HT-29 (cell line): ENCODE measurements at regions not wholly inside any gene's neighbourhood (a gene's known extent, or its start where the extent isn't known, plus 50 kb on each side); places are given as distances from the start of the nearest gene placed in this dataset.
A peak's percentile ranks its signal among the peaks of the same experiment; 100 is the strongest.
"Not testable (repeated sequence)": the region's sequence is repeated elsewhere in the genome, so short reads cannot be mapped to it uniquely, and the experiment has no call there.

Experiments used
- DNase-seq: peaks from one replicate; pipeline ENCODE4 v3.0.0-alpha.2; 2015; ENCODE audit warnings: low spot score

- no peak for DNase-seq
These were observed 199.2 kb upstream of the HTR1E start for GRCh38 chr6:86738078-86738477.

GRCh38 chr6:86731631-86732030 lies 205.7 kb upstream of the HTR1E start:
- DNase-seq: not testable (repeated sequence)

- not testable (repeated sequence) for DNase-seq
These were observed 206.6 kb upstream of the HTR1E start for GRCh38 chr6:86730772-86731171.

GRCh38 chr6:86730216-86730615 lies 207.1 kb upstream of the HTR1E start:
- DNase-seq: no peak

- DNase-seq: no peak
These were observed 208.4 kb upstream of the HTR1E start for GRCh38 chr6:86728976-86729375.

- DNase-seq: no peak
These were observed 212.6 kb upstream of the HTR1E start for GRCh38 chr6:86724695-86725094.

- DNase-seq: no peak
These were observed 213.6 kb upstream of the HTR1E start for GRCh38 chr6:86723729-86724128.

- no peak for DNase-seq
These were observed 214.2 kb upstream of the HTR1E start for GRCh38 chr6:86723151-86723550.

- no peak for DNase-seq
These were observed 215.2 kb upstream of the HTR1E start for GRCh38 chr6:86722131-86722530.

GRCh38 chr6:86715676-86716075 lies 221.7 kb upstream of the HTR1E start:
- no peak for DNase-seq

GRCh38 chr6:86712039-86712438 lies 225.3 kb upstream of the HTR1E start:
- no peak for DNase-seq

- no peak for DNase-seq
These were observed 229.7 kb upstream of the HTR1E start for GRCh38 chr6:86707545-86708120.

- DNase-seq: peak; percentile 9
These were observed 230.9 kb upstream of the HTR1E start for GRCh38 chr6:86706449-86706848.

- DNase-seq: not testable (repeated sequence)
These were observed 236.1 kb upstream of the HTR1E start for GRCh38 chr6:86701228-86701627.

GRCh38 chr6:86686496-86686895 lies 250.8 kb upstream of the HTR1E start:
- DNase-seq: no peak

GRCh38 chr6:86685230-86685797 lies 252.0 kb upstream of the HTR1E start:
- DNase-seq: no peak

- DNase-seq: no peak
These were observed 254.0 kb upstream of the HTR1E start for GRCh38 chr6:86683132-86683908.

GRCh38 chr6:86682297-86682696 lies 255.0 kb upstream of the HTR1E start:
- no peak for DNase-seq

- not testable (repeated sequence) for DNase-seq
These were observed 256.2 kb upstream of the HTR1E start for GRCh38 chr6:86681140-86681539.

GRCh38 chr6:86672125-86672524 lies 265.2 kb upstream of the HTR1E start:
- not testable (repeated sequence) for DNase-seq

- DNase-seq: no peak
These were observed 280.1 kb upstream of the HTR1E start for GRCh38 chr6:86657192-86657591.

GRCh38 chr6:86629123-86629522 lies 308.2 kb upstream of the HTR1E start:
- DNase-seq: no peak

GRCh38 chr6:86619428-86619827 lies 317.9 kb upstream of the HTR1E start:
- no peak for DNase-seq
